ENCODE measurements at regions not wholly inside any gene's neighbourhood (a gene's known extent, or its start where the extent isn't known, plus 50 kb on each side); places are given as distances from the start of the nearest gene placed in this dataset.
"Not testable (repeated sequence)": the region's sequence is repeated elsewhere in the genome, so short reads cannot be mapped to it uniquely, and the experiment has no call there.

- WGBS, 3 donors, result 84 to 94% (median 94%) methylated on average over 3 of the region's 3 CpGs
- no peak for DNase-seq
Measured at GRCh38 chr4:77500801-77501200, 104.8 kb upstream of the CXCL13 start.

GRCh38 chr4:77501240-77501639 lies 104.4 kb upstream of the CXCL13 start:
- H3K4me3 ChIP-seq (ENCODE audit: low read depth in 1 of 3, low read length in 3 of 3), result no peak overlapping the region
- peaks cover 0 to 3% (median 0%) of the 10 kb centered on the region in 3 donors for H3K27me3 ChIP-seq (ENCODE audit: control insufficient read depth in 3 of 3, insufficient read depth in 3 of 3, low read length in 3 of 3)
- no peaks in the 10 kb centered on the region for H3K36me3 ChIP-seq (ENCODE audit: control insufficient read depth in 3 of 3, insufficient read depth in 2 of 3, low read depth in 1 of 3, low read length in 3 of 3)
- no peaks in the 10 kb centered on the region for H3K4me1 ChIP-seq (ENCODE audit: control insufficient read depth in 3 of 3, insufficient read depth in 2 of 3, low read depth in 1 of 3, low read length in 2 of 3)
- DNase-seq (no peak), FAIRE-seq (no peak)
- no peaks in the 10 kb centered on the region for H3K9me3 ChIP-seq (ENCODE audit: control insufficient read depth in 2 of 2, insufficient read depth in 1 of 2, low read depth in 1 of 2, low read length in 1 of 2)
- no peak overlapping the region for H3K27ac ChIP-seq (ENCODE audit: low read depth in 1 of 3, low read length in 2 of 3)

More at GRCh38 chr4:77500801-77501200, 104.8 kb upstream of the CXCL13 start:
- FAIRE-seq, result no peak
- Histone ChIP-seq H3K27me3 (ENCODE audit: control insufficient read depth in 3 of 3, insufficient read depth in 3 of 3, low read length in 3 of 3) (peaks cover 0 to 3% (median 0%) of the 10 kb centered on the region in 3 donors), H3K4me3 (ENCODE audit: low read depth in 1 of 3, low read length in 3 of 3) (no peak overlapping the region), H3K9me3 (ENCODE audit: control insufficient read depth in 2 of 2, insufficient read depth in 1 of 2, low read depth in 1 of 2, low read length in 1 of 2) (no peaks in the 10 kb centered on the region), H3K4me1 (ENCODE audit: control insufficient read depth in 3 of 3, insufficient read depth in 2 of 3, low read depth in 1 of 3, low read length in 2 of 3) (no peaks in the 10 kb centered on the region), H3K27ac (ENCODE audit: low read depth in 1 of 3, low read length in 2 of 3) (no peak overlapping the region), H3K36me3 (ENCODE audit: control insufficient read depth in 3 of 3, insufficient read depth in 2 of 3, low read depth in 1 of 3, low read length in 3 of 3) (no peaks in the 10 kb centered on the region)

DNA sequence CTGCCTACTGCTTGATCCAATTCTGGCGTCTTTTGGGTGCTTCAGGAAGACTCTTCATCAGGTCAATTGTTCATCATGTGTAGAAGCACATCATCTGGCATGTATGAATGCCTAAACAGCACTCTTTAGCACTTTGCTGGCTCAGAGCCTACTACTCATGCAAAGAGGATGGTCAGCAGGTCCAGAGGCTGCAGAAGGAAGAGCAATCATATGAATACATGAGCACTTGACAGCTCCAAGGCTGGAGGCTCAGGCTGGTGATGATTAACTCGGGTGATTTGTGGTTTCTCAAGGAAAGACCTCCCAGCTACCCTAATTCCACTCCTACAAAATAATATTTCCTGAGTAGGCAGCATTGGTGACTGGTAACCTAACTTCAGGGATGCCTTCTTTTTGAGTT lies 103.8 kb upstream of the CXCL13 start:
- Histone ChIP-seq H3K9me3 (ENCODE audit: control insufficient read depth in 2 of 2, insufficient read depth in 1 of 2, low read depth in 1 of 2, low read length in 1 of 2) (no peaks in the 10 kb centered on the region), H3K4me1 (ENCODE audit: control insufficient read depth in 3 of 3, insufficient read depth in 2 of 3, low read depth in 1 of 3, low read length in 2 of 3) (no peaks in the 10 kb centered on the region), H3K27ac (ENCODE audit: low read depth in 1 of 3, low read length in 2 of 3) (no peak overlapping the region), H3K36me3 (ENCODE audit: control insufficient read depth in 3 of 3, insufficient read depth in 2 of 3, low read depth in 1 of 3, low read length in 3 of 3) (no peaks in the 10 kb centered on the region), H3K4me3 (ENCODE audit: low read depth in 1 of 3, low read length in 3 of 3) (no peak overlapping the region), H3K27me3 (ENCODE audit: control insufficient read depth in 3 of 3, insufficient read depth in 3 of 3, low read length in 3 of 3) (peaks cover 0 to 3% (median 0%) of the 10 kb centered on the region in 3 donors)
- DNase-seq (no peak), FAIRE-seq (no peak)
- WGBS, 3 donors, result 50 to 62% (median 54%) methylated on average over 2 of the region's 2 CpGs

DNA sequence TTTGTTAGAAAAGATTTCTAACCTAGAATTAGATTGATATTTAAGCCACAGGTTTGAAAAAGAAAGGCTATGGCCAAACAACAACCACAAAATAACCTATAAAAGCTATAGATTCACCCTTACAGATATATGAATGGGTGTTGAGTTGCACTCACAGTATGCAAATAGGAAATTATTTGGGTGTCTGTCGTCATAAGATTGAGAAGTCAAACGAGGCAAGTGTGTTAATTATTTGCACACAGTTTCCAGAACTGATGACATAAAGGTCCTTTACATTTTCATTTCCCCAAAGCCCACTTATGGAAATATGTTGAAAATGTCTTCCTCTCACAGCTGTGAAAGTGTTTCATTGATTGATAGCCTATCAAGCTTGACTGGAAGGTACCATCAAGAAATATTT lies 101.2 kb upstream of the CXCL13 start:
- Histone ChIP-seq H3K36me3 (ENCODE audit: control insufficient read depth in 3 of 3, insufficient read depth in 2 of 3, low read depth in 1 of 3, low read length in 3 of 3) (no peaks in the 10 kb centered on the region), H3K27me3 (ENCODE audit: control insufficient read depth in 3 of 3, insufficient read depth in 3 of 3, low read length in 3 of 3) (peaks cover 0 to 3% (median 0%) of the 10 kb centered on the region in 3 donors), H3K27ac (ENCODE audit: low read depth in 1 of 3, low read length in 2 of 3) (no peak overlapping the region), H3K4me3 (ENCODE audit: low read depth in 1 of 3, low read length in 3 of 3) (no peak overlapping the region), H3K4me1 (ENCODE audit: control insufficient read depth in 3 of 3, insufficient read depth in 2 of 3, low read depth in 1 of 3, low read length in 2 of 3) (no peaks in the 10 kb centered on the region), H3K9me3 (ENCODE audit: control insufficient read depth in 2 of 2, insufficient read depth in 1 of 2, low read depth in 1 of 2, low read length in 1 of 2) (no peaks in the 10 kb centered on the region)
- DNase-seq (no peak), FAIRE-seq (no peak)
- 46 to 54% (median 53%) methylated on average over 2 of the region's 2 CpGs for WGBS, 3 donors

DNA sequence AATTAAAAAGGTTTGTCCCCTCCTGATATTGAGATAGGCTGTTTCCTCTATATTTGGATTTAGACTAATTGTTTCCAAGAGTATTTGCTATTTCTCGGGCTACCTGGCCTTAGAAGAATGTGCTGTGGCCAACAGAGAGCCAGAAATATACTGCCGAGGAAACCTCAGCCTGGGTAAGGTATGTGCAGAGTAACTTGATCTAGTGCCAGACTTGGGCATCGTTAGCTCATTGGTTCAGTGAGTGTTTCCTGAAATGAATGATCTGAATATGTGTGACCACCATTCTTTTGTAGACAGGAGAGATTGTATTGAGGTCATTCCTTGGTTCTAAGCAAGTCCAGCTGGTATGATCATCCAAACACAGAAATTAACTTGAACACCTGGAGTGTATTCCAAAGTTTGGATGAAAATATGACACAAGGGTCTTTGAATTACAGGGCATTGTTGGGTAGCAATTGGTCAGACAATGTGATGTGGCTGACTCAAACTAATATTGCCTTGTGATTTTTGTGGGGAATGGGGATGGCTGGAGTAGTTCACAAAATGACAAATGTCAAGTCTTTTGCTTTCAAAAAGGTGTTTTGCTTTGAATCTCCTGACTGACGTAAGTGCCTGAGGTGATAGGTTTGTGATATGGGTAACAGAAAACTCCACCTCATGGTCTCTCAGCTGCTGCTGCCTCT lies 100.2 kb upstream of the CXCL13 start:
- DNase-seq (no peak), FAIRE-seq (no peak)
- H3K4me1 ChIP-seq (ENCODE audit: control insufficient read depth in 3 of 3, insufficient read depth in 2 of 3, low read depth in 1 of 3, low read length in 2 of 3), result no peaks in the 10 kb centered on the region
- H3K9me3 ChIP-seq (ENCODE audit: control insufficient read depth in 2 of 2, insufficient read depth in 1 of 2, low read depth in 1 of 2, low read length in 1 of 2), result no peaks in the 10 kb centered on the region
- H3K27ac ChIP-seq (ENCODE audit: low read depth in 1 of 3, low read length in 2 of 3), result no peak overlapping the region
- no peak overlapping the region for H3K4me3 ChIP-seq (ENCODE audit: low read depth in 1 of 3, low read length in 3 of 3)
- WGBS, 3 donors, result 75 to 85% (median 78%) methylated on average over 4 of the region's 4 CpGs
- no peaks in the 10 kb centered on the region for H3K36me3 ChIP-seq (ENCODE audit: control insufficient read depth in 3 of 3, insufficient read depth in 2 of 3, low read depth in 1 of 3, low read length in 3 of 3)
- peaks cover 0 to 5% (median 0%) of the 10 kb centered on the region in 3 donors for H3K27me3 ChIP-seq (ENCODE audit: control insufficient read depth in 3 of 3, insufficient read depth in 3 of 3, low read length in 3 of 3)

- WGBS, 3 donors, result 86 to 87% (median 87%) methylated on average over 2 of the region's 2 CpGs
Measured at GRCh38 chr4:77505958-77506319, 99.7 kb upstream of the CXCL13 start.

GRCh38 chr4:77510367-77510766 lies 95.3 kb upstream of the CXCL13 start:
- DNase-seq, result no peak
- WGBS, 3 donors, result 60 to 74% (median 66%) methylated on average over 6 of the region's 6 CpGs
- Histone ChIP-seq H3K27me3 (ENCODE audit: control insufficient read depth in 3 of 3, insufficient read depth in 3 of 3, low read length in 3 of 3) (peaks cover 0 to 5% (median 0%) of the 10 kb centered on the region in 3 donors), H3K36me3 (ENCODE audit: control insufficient read depth in 3 of 3, insufficient read depth in 2 of 3, low read depth in 1 of 3, low read length in 3 of 3) (no peaks in the 10 kb centered on the region), H3K4me3 (ENCODE audit: low read depth in 1 of 3, low read length in 3 of 3) (no peak overlapping the region), H3K4me1 (ENCODE audit: control insufficient read depth in 3 of 3, insufficient read depth in 2 of 3, low read depth in 1 of 3, low read length in 2 of 3) (no peaks in the 10 kb centered on the region), H3K27ac (ENCODE audit: low read depth in 1 of 3, low read length in 2 of 3) (no peak overlapping the region), H3K9me3 (ENCODE audit: control insufficient read depth in 2 of 2, insufficient read depth in 1 of 2, low read depth in 1 of 2, low read length in 1 of 2) (no peaks in the 10 kb centered on the region)
- no peak for FAIRE-seq

More at GRCh38 chr4:77505958-77506319, 99.7 kb upstream of the CXCL13 start:
- Histone ChIP-seq H3K9me3 (ENCODE audit: control insufficient read depth in 2 of 2, insufficient read depth in 1 of 2, low read depth in 1 of 2, low read length in 1 of 2) (no peaks in the 10 kb centered on the region), H3K27me3 (ENCODE audit: control insufficient read depth in 3 of 3, insufficient read depth in 3 of 3, low read length in 3 of 3) (peaks cover 0 to 5% (median 0%) of the 10 kb centered on the region in 3 donors), H3K4me1 (ENCODE audit: control insufficient read depth in 3 of 3, insufficient read depth in 2 of 3, low read depth in 1 of 3, low read length in 2 of 3) (no peaks in the 10 kb centered on the region), H3K36me3 (ENCODE audit: control insufficient read depth in 3 of 3, insufficient read depth in 2 of 3, low read depth in 1 of 3, low read length in 3 of 3) (no peaks in the 10 kb centered on the region), H3K4me3 (ENCODE audit: low read depth in 1 of 3, low read length in 3 of 3) (no peak overlapping the region), H3K27ac (ENCODE audit: low read depth in 1 of 3, low read length in 2 of 3) (no peak overlapping the region)
- DNase-seq (no peak), FAIRE-seq (no peak)

GRCh38 chr4:77525538-77525937 lies 80.1 kb upstream of the CXCL13 start:
- no peak overlapping the region for H3K27ac ChIP-seq (ENCODE audit: low read depth in 1 of 3, low read length in 2 of 3)
- no peaks in the 10 kb centered on the region for H3K4me1 ChIP-seq (ENCODE audit: control insufficient read depth in 3 of 3, insufficient read depth in 2 of 3, low read depth in 1 of 3, low read length in 2 of 3)
- H3K36me3 ChIP-seq (ENCODE audit: control insufficient read depth in 3 of 3, insufficient read depth in 2 of 3, low read depth in 1 of 3, low read length in 3 of 3), result no peaks in the 10 kb centered on the region
- FAIRE-seq (no peak), DNase-seq (no peak)
- H3K4me3 ChIP-seq (ENCODE audit: low read depth in 1 of 3, low read length in 3 of 3), result no peak overlapping the region
- H3K27me3 ChIP-seq (ENCODE audit: control insufficient read depth in 3 of 3, insufficient read depth in 3 of 3, low read length in 3 of 3), result no peaks in the 10 kb centered on the region
- 86 to 96% (median 89%) methylated on average over 1 of the region's 1 CpG for WGBS, 3 donors
- H3K9me3 ChIP-seq (ENCODE audit: control insufficient read depth in 2 of 2, insufficient read depth in 1 of 2, low read depth in 1 of 2, low read length in 1 of 2), result peaks cover 0 to 7% of the 10 kb centered on the region in 2 donors

- not testable (repeated sequence) for FAIRE-seq; H3K27ac ChIP-seq (ENCODE audit: low read depth in 1 of 3, low read length in 2 of 3); H3K27me3 ChIP-seq (ENCODE audit: control insufficient read depth in 3 of 3, insufficient read depth in 3 of 3, low read length in 3 of 3); H3K9me3 ChIP-seq (ENCODE audit: control insufficient read depth in 2 of 2, insufficient read depth in 1 of 2, low read depth in 1 of 2, low read length in 1 of 2); H3K4me1 ChIP-seq (ENCODE audit: control insufficient read depth in 3 of 3, insufficient read depth in 2 of 3, low read depth in 1 of 3, low read length in 2 of 3); H3K36me3 ChIP-seq (ENCODE audit: control insufficient read depth in 3 of 3, insufficient read depth in 2 of 3, low read depth in 1 of 3, low read length in 3 of 3); DNase-seq; H3K4me3 ChIP-seq (ENCODE audit: low read depth in 1 of 3, low read length in 3 of 3)
- WGBS, 3 donors, result 77 to 95% (median 92%) methylated on average over 3 of the region's 3 CpGs
Measured at GRCh38 chr4:77527900-77528299, 77.7 kb upstream of the CXCL13 start.

Data from small intestine (tissue), 7 donors.